ENCODE measurements at regions not wholly inside any gene's neighbourhood (a gene's known extent, or its start where the extent isn't known, plus 50 kb on each side); places are given as distances from the start of the nearest gene placed in this dataset.

GRCh38 chrX:85808217-85808616 lies 239.1 kb downstream of the CHM start:
- no peak for TF ChIP-seq CTCF (IDR thresholded peaks at IDR 0.05; ENCODE audit: low read depth, low read length)
- no peak for TF ChIP-seq EZH2phosphoT487 (IDR thresholded peaks at IDR 0.05; ENCODE audit: low read depth)
